ENCODE measurements at regions not wholly inside any gene's neighbourhood (a gene's known extent, or its start where the extent isn't known, plus 50 kb on each side); places are given as distances from the start of the nearest gene placed in this dataset.

- H3K4me3 ChIP-seq (ENCODE audit: extremely low read depth, insufficient read depth, low read length, poor library complexity, severe bottlenecking) = no peak overlapping the region
- WGBS, 2 experiments (ENCODE audit: insufficient coverage in 2 of 2) = 94 to 97% methylated on average over 4 to 5 of the region's 8 CpGs
- H3K9me3 ChIP-seq (ENCODE audit: control insufficient read depth, low read length) = no peaks in the 10 kb centered on the region
- no peaks in the 10 kb centered on the region for H3K36me3 ChIP-seq (ENCODE audit: control insufficient read depth, insufficient read depth, low read length)
- H3K4me1 ChIP-seq (ENCODE audit: control insufficient read depth, insufficient read depth, low read length, poor library complexity, severe bottlenecking) = peaks cover under 1% of the 10 kb centered on the region
- H3K27ac ChIP-seq (ENCODE audit: low read depth, low read length, severe bottlenecking) = no peak overlapping the region
Measured at GRCh38 chr15:75763137-75763611, 50.5 kb upstream of the CSPG4 start.

Data from mesodermal cell (in vitro differentiated cells).